RWPE1 (cell line): ENCODE measurements at regions not wholly inside any gene's neighbourhood (a gene's known extent, or its start where the extent isn't known, plus 50 kb on each side); places are given as distances from the start of the nearest gene placed in this dataset.

Experiments used
- CTCF ChIA-PET: fragments of 350-600 bp; sonication (Branson Sonifier 250); formaldehyde crosslinking; extraction: SDS; loops from one replicate; lab custom pipeline; 2021; lab: Yijun Ruan, JAX
- POLR2A ChIA-PET: fragments of 400-600 bp; formaldehyde crosslinking; extraction: SDS; loops from one replicate; lab custom pipeline; 2020; ENCODE audit warnings: antibody characterized with exemption; ENCODE audit not compliant: low non-redundant PET; lab: Yijun Ruan, JAX
- DNase-seq: peaks from one replicate; pipeline ENCODE4 v3.0.0; 2012; ENCODE audit warnings: low spot score
- H3K27ac ChIP-seq: fragments of 450-650 bp; 2 replicates; pipeline ENCODE4 v1.5.1; 2017
- CTCF ChIP-seq: fragments of 450-650 bp; conservative IDR thresholded peaks from 2 replicates; pipeline ENCODE4 v1.5.1; 2017; ENCODE audit warnings: low read depth, mild to moderate bottlenecking

- POLR2A ChIA-PET, result no interaction called here
- H3K27ac ChIP-seq, result no peak overlapping the region
- no peak for DNase-seq
- no peak for TF ChIP-seq CTCF
- CTCF ChIA-PET, result interaction anchor here (0.5 kb wide), 1 partner anchor 22 kb away, joined by 3 read pairs; no protein-coding TSS in a partner anchor
These were observed 257.4 kb upstream of the SLITRK1 start for GRCh38 chr13:84139561-84140158.

- TF ChIP-seq CTCF, result no peak
- ChIA-PET CTCF (no interaction called here), POLR2A (no interaction called here)
- DNase-seq, result no peak
- H3K27ac ChIP-seq, result no peak overlapping the region
These were observed 255.0 kb upstream of the SLITRK1 start for GRCh38 chr13:84137292-84137691.

GRCh38 chr13:84136582-84136981 lies 254.3 kb upstream of the SLITRK1 start:
- TF ChIP-seq CTCF, result no peak
- DNase-seq, result no peak
- ChIA-PET POLR2A (no interaction called here), CTCF (no interaction called here)
- H3K27ac ChIP-seq, result no peak overlapping the region

- ChIA-PET CTCF (no interaction called here), POLR2A (no interaction called here)
- TF ChIP-seq CTCF, result no peak
- no peak for DNase-seq
- H3K27ac ChIP-seq, result no peak overlapping the region
These were observed 250.2 kb upstream of the SLITRK1 start for GRCh38 chr13:84132491-84132890.

GRCh38 chr13:84131249-84131648 lies 249.0 kb upstream of the SLITRK1 start:
- DNase-seq, result no peak
- ChIA-PET POLR2A (no interaction called here), CTCF (no interaction called here)
- H3K27ac ChIP-seq, result no peak overlapping the region
- TF ChIP-seq CTCF, result no peak

GRCh38 chr13:84130495-84131114 lies 248.3 kb upstream of the SLITRK1 start:
- DNase-seq, result no peak
- CTCF ChIA-PET, result interaction anchor here (0.7 kb wide), 1 partner anchor 732 kb away, joined by 3 read pairs; no protein-coding TSS in a partner anchor
- TF ChIP-seq CTCF, result no peak
- no peak overlapping the region for H3K27ac ChIP-seq
- POLR2A ChIA-PET, result no interaction called here
